SK-N-SH treated with all-trans-retinoic acid at 6 μM for 48 hours (cell line): ENCODE measurements at regions not wholly inside any gene's neighbourhood (a gene's known extent, or its start where the extent isn't known, plus 50 kb on each side); places are given as distances from the start of the nearest gene placed in this dataset.

Source experiments
- ATAC-seq: fragments of 200-7000 bp; cut with Tn5 transposase; 3 replicates; pipeline ENCODE4 v1.9.1; 2020; ENCODE audit warnings: mild to moderate bottlenecking, moderate library complexity
- ARNTL ChIP-seq: fragments of 450-650 bp; formaldehyde crosslinking; IDR thresholded peaks from 2 replicates; pipeline ENCODE4 v1.5.0; 2020; ENCODE audit warnings: low read depth, mild to moderate bottlenecking, moderate library complexity, borderline replicate concordance
- CREB5 ChIP-seq: fragments of 250-450 bp; sonication (Bioruptor Pico); IDR thresholded peaks from 2 replicates; pipeline ENCODE4 v1.5.1; 2020; ENCODE audit warnings: low read depth, mild to moderate bottlenecking, moderate library complexity
- CSDC2 ChIP-seq: fragments of 250-450 bp; sonication (Bioruptor Pico); IDR thresholded peaks from 2 replicates; pipeline ENCODE4 v1.5.0; 2020; ENCODE audit warnings: mild to moderate bottlenecking, moderate library complexity
- CSRNP3 ChIP-seq: fragments of 250-450 bp; sonication (Bioruptor Pico); IDR thresholded peaks from 2 replicates; pipeline ENCODE4 v1.5.1; 2021; ENCODE audit warnings: mild to moderate bottlenecking, moderate library complexity
- ESRRG ChIP-seq: fragments of 250-450 bp; sonication (Bioruptor Pico); IDR thresholded peaks from 2 replicates; pipeline ENCODE4 v1.6.1; 2021; ENCODE audit warnings: mild to moderate bottlenecking
- GLIS3 ChIP-seq: fragments of 250-450 bp; sonication (Bioruptor Pico); IDR thresholded peaks from 2 replicates; pipeline ENCODE4 v1.5.0; 2020; ENCODE audit warnings: mild to moderate bottlenecking, moderate library complexity
- ISL1 ChIP-seq: fragments of 250-450 bp; sonication (Bioruptor Pico); IDR thresholded peaks from 2 replicates; pipeline ENCODE4 v2.1.2; 2022; ENCODE audit warnings: mild to moderate bottlenecking, moderate library complexity
- OSR1 ChIP-seq: fragments of 250-450 bp; sonication (Bioruptor Pico); IDR thresholded peaks from 2 replicates; pipeline ENCODE4 v1.8.0; 2022; ENCODE audit warnings: moderate library complexity, mild to moderate bottlenecking, inconsistent platforms
- PATZ1 ChIP-seq: fragments of 250-450 bp; sonication (Bioruptor Pico); IDR thresholded peaks from 2 replicates; pipeline ENCODE4 v1.8.0; 2020; ENCODE audit warnings: mild to moderate bottlenecking, moderate library complexity, borderline replicate concordance
- PPARA ChIP-seq: fragments of 250-450 bp; sonication (Bioruptor Pico); IDR thresholded peaks from 2 replicates; pipeline ENCODE4 v1.5.0; 2020; ENCODE audit warnings: mild to moderate bottlenecking, borderline replicate concordance
- RARB ChIP-seq: fragments of 250-450 bp; sonication (Bioruptor Pico); IDR thresholded peaks from 2 replicates; pipeline ENCODE4 v1.8.0; 2021; ENCODE audit warnings: mild to moderate bottlenecking, moderate library complexity
- SNAI2 ChIP-seq: fragments of 250-450 bp; sonication (Bioruptor Pico); IDR thresholded peaks from 2 replicates; pipeline ENCODE4 v1.5.0; 2020; ENCODE audit warnings: mild to moderate bottlenecking, moderate library complexity
- TCF4 ChIP-seq: fragments of 250-450 bp; sonication (Bioruptor Pico); IDR thresholded peaks from 2 replicates; pipeline ENCODE4 v1.8.0; 2021; ENCODE audit warnings: mild to moderate bottlenecking, moderate library complexity, borderline replicate concordance
- TOX ChIP-seq: fragments of 250-450 bp; sonication (Bioruptor Pico); IDR thresholded peaks from 2 replicates; pipeline ENCODE4 v1.8.0; 2021; ENCODE audit warnings: mild to moderate bottlenecking, moderate library complexity, borderline replicate concordance
- ZC3H10 ChIP-seq: fragments of 250-450 bp; sonication (Bioruptor Pico); IDR thresholded peaks from 2 replicates; pipeline ENCODE4 v1.5.1; 2021; ENCODE audit warnings: mild to moderate bottlenecking, moderate library complexity
- ZFP30 ChIP-seq: fragments of 450-650 bp; formaldehyde crosslinking; IDR thresholded peaks from 2 replicates; pipeline ENCODE4 v1.5.0; 2022; ENCODE audit warnings: mild to moderate bottlenecking, moderate library complexity
- ZNF70 ChIP-seq: fragments of 450-650 bp; formaldehyde crosslinking; IDR thresholded peaks from 2 replicates; pipeline ENCODE4 v1.5.0; 2020; ENCODE audit warnings: mild to moderate bottlenecking, moderate library complexity
- ZNF8 ChIP-seq: fragments of 450-650 bp; formaldehyde crosslinking; IDR thresholded peaks from 2 replicates; pipeline ENCODE4 v1.5.0; 2020; ENCODE audit warnings: mild to moderate bottlenecking, moderate library complexity
- TF ChIP-seq, protein P1 (sequence below): fragments of 250-450 bp; sonication (Bioruptor Pico); IDR thresholded peaks from 2 replicates; pipeline ENCODE4 v1.8.0; 2021; ENCODE audit warnings: low read depth, mild to moderate bottlenecking, moderate library complexity, borderline replicate concordance
- TF ChIP-seq, protein P2 (sequence below): fragments of 250-450 bp; sonication (Bioruptor Pico); IDR thresholded peaks from 2 replicates; pipeline ENCODE4 v1.5.0; 2020; ENCODE audit warnings: mild to moderate bottlenecking, moderate library complexity

- TF ChIP-seq, protein P1, sequence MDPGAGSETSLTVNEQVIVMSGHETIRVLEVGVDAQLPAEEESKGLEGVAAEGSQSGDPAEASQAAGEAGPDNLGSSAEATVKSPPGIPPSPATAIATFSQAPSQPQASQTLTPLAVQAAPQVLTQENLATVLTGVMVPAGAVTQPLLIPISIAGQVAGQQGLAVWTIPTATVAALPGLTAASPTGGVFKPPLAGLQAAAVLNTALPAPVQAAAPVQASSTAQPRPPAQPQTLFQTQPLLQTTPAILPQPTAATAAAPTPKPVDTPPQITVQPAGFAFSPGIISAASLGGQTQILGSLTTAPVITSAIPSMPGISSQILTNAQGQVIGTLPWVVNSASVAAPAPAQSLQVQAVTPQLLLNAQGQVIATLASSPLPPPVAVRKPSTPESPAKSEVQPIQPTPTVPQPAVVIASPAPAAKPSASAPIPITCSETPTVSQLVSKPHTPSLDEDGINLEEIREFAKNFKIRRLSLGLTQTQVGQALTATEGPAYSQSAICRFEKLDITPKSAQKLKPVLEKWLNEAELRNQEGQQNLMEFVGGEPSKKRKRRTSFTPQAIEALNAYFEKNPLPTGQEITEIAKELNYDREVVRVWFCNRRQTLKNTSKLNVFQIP (CRISPR knock-in tag): no peak
- TF ChIP-seq SNAI2 (CRISPR knock-in tag): no peak
Observed at GRCh38 chr4:141464366-141464765, 172.0 kb upstream of the IL15 start (continued).

DNA sequence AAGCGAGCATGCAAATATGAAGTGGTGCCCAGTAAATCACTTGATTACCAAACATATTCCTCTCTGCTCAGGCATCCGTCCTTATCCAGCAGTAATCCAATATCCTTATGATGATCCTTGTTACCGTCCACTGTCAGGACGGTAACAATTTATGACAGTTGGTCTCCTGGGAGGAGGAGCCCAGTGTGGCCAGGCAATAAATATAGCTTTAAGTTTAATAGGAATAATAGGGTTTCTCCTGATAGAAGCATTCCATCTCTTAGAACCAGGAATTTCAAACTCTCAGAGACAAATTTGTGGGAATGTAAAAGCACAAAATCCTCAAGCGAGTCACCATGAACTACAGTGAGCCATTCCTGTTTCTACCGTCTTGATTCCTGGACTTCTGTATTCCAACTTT is 171.2 kb upstream of the IL15 start:
- ATAC-seq: peak; percentile 89
- peak; percentile 42; the same call in 1 of the 2 replicates for TF ChIP-seq PATZ1 (CRISPR knock-in tag)
- no peak for TF ChIP-seq ZFP30 (CRISPR knock-in tag)
- TF ChIP-seq, protein P1 (CRISPR knock-in tag): no peak
- TF ChIP-seq ZNF70: no peak
- 0 out of 2 replicates have a peak, but pooled peaks have one; percentile 36 for TF ChIP-seq GLIS3
- TF ChIP-seq CSRNP3 (CRISPR knock-in tag): 0 out of 2 replicates have a peak, but pooled peaks have one; percentile 42
- TF ChIP-seq RARB (CRISPR knock-in tag): 0 out of 2 replicates have a peak, but pooled peaks have one; percentile 29
- peak; percentile 96 for TF ChIP-seq ISL1 (CRISPR knock-in tag)
- TF ChIP-seq TCF4 (CRISPR knock-in tag): peak; percentile 52
- TF ChIP-seq, protein P2, sequence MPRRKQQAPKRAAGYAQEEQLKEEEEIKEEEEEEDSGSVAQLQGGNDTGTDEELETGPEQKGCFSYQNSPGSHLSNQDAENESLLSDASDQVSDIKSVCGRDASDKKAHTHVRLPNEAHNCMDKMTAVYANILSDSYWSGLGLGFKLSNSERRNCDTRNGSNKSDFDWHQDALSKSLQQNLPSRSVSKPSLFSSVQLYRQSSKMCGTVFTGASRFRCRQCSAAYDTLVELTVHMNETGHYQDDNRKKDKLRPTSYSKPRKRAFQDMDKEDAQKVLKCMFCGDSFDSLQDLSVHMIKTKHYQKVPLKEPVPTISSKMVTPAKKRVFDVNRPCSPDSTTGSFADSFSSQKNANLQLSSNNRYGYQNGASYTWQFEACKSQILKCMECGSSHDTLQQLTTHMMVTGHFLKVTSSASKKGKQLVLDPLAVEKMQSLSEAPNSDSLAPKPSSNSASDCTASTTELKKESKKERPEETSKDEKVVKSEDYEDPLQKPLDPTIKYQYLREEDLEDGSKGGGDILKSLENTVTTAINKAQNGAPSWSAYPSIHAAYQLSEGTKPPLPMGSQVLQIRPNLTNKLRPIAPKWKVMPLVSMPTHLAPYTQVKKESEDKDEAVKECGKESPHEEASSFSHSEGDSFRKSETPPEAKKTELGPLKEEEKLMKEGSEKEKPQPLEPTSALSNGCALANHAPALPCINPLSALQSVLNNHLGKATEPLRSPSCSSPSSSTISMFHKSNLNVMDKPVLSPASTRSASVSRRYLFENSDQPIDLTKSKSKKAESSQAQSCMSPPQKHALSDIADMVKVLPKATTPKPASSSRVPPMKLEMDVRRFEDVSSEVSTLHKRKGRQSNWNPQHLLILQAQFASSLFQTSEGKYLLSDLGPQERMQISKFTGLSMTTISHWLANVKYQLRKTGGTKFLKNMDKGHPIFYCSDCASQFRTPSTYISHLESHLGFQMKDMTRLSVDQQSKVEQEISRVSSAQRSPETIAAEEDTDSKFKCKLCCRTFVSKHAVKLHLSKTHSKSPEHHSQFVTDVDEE (CRISPR knock-in tag): no peak
- TF ChIP-seq TOX (CRISPR knock-in tag): peak; percentile 88
- peak; percentile 86 for TF ChIP-seq ZC3H10 (CRISPR knock-in tag)

GRCh38 chr4:141467225-141467624 is 169.2 kb upstream of the IL15 start:
- no peak for ATAC-seq
- TF ChIP-seq ISL1 (CRISPR knock-in tag): no peak
- TF ChIP-seq, protein P2 (CRISPR knock-in tag): no peak
- TF ChIP-seq, protein P1 (CRISPR knock-in tag): no peak
- TF ChIP-seq ZNF8 (CRISPR knock-in tag): no peak
- TF ChIP-seq ARNTL (CRISPR knock-in tag): no peak
- no peak for TF ChIP-seq PPARA (CRISPR knock-in tag)
- TF ChIP-seq CSDC2 (CRISPR knock-in tag): no peak
- no peak for TF ChIP-seq SNAI2 (CRISPR knock-in tag)
- no peak for TF ChIP-seq RARB (CRISPR knock-in tag)
- no peak for TF ChIP-seq OSR1 (CRISPR knock-in tag)
- TF ChIP-seq ZFP30 (CRISPR knock-in tag): no peak
- no peak for TF ChIP-seq CREB5 (CRISPR knock-in tag)
- no peak for TF ChIP-seq ESRRG (CRISPR knock-in tag)
- no peak for TF ChIP-seq TCF4 (CRISPR knock-in tag)
- TF ChIP-seq TOX (CRISPR knock-in tag): no peak
